ENCODE measurements at regions not wholly inside any gene's neighbourhood (a gene's known extent, or its start where the extent isn't known, plus 50 kb on each side); places are given as distances from the start of the nearest gene placed in this dataset.

DNA sequence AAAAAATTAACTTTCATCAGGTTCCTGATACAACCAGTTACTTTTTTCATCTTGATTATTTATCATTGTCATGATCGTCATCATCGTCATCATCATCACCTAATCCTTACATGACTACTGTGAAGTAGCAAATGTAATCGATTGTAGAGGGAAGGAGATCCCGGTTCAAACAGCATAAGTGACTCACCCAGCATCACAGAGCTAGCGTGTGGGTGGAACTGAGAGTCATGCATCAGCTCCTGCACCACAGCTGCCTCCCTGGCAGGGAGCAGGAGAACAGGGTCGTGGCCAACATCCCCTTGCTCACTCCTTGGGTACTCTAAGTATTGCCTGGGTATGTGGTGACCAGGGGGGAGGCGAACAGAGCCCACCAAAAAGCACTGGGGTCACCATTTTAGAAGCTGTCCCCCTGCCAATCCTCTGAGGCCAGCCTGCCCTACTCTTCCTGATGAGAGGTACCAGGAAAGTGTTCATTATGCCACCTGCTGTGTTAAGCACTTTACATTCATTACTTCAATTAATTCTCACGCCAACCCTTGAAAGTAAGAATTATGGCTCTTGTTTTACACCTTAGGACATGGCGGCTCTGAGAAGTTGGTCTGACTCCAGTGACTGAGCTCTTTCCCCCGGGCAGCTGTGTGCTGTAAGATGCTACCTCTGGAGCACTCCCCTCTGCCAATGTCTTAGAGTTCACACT is 425.2 kb downstream of the CD83 start (continued):
- no peak for TF ChIP-seq ZBTB33 (IDR thresholded peaks at IDR 0.05; ENCODE audit: extremely low read depth, insufficient replicate concordance, low read length)

DNA sequence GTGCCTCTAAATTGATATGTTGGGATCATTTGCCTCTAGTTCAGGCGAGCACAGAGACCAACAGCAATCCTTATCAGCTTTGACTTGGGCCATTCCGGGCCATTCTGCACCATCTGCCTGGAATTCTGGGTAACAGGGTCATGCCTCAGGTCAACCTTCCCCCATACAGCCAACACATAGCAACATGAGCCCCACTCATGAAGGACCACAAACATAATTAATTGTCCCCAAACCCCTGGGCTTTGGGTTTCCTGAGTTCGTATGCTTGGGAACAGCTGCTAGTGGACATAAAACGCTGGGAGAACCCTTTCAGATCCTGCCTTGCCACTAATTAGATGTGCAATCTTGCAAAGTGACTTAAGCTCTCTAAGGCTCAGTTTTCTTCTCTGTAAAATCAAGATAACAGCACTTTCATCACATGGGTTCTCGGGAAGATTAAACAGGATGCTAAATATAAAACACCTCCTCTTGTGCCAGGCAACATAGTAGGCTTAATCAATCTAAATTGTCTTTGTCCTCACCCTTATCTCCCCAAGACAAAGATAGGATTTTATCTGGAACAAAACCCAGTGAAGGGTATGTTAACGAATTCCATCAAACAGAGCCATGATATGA is 426.5 kb downstream of the CD83 start:
- Histone ChIP-seq H3K27me3 (ENCODE audit: insufficient read depth, low read length) (no peaks in the 10 kb centered on the region), H3K9me2 (ENCODE audit: insufficient read depth) (no peaks in the 10 kb centered on the region; the same call in 1 of the 2 replicates), H3K79me2 (ENCODE audit: insufficient read depth, low read length) (no peaks in the 10 kb centered on the region), H4K20me1 (ENCODE audit: insufficient read depth) (no peaks in the 10 kb centered on the region), H3K4me2 (ENCODE audit: low read length) (no peak overlapping the region), H3K9ac (ENCODE audit: low read length) (no peak overlapping the region), H3K36me3 (ENCODE audit: control insufficient read depth in 1 of 2, insufficient read depth in 2 of 2, low read length in 2 of 2) (no peaks in the 10 kb centered on the region), H3K4me1 (ENCODE audit: control insufficient read depth in 1 of 2, insufficient read depth in 2 of 2, low read length in 2 of 2) (peaks cover 2 to 23% of the 10 kb centered on the region in 2 experiments; a peak in 3 of 4 replicates), H3K9me3 (ENCODE audit: control insufficient read depth in 1 of 2, insufficient read depth in 1 of 2, low read depth in 1 of 2, low read length in 2 of 2) (no peaks in the 10 kb centered on the region), H3K27ac (ENCODE audit: low read depth, low read length) (no peak overlapping the region), H2AFZ (ENCODE audit: low read depth, low read length, poor library complexity, severe bottlenecking) (no peak overlapping the region), H3K4me3 (replicated peaks in 1 of 2; ENCODE audit: low read depth in 1 of 2, low read length in 2 of 2) (no peak overlapping the region)
- RAD21 ChIA-PET (ENCODE audit: low non-redundant PET in 1 of 2, low total read pairs in 2 of 2, uncharacterized antibody in 2 of 2, unreplicated experiment in 2 of 2): no interaction called here
- no peak for DNase-seq (ENCODE audit: low read depth, low spot score)
- no peak for ATAC-seq
- intact Hi-C loops (cut with micrococcal nuclease): no loop called here
- POLR2A ChIA-PET: no interaction called here
- no TSS peak for BruUV-seq (replicated peaks)
- CTCF ChIA-PET: no interaction called here
- TF ChIP-seq RAD21 (IDR thresholded peaks at IDR 0.05; ENCODE audit: low read depth): no peak
- TF ChIP-seq CEBPB (IDR thresholded peaks at IDR 0.05; ENCODE audit: low read depth): no peak
- TF ChIP-seq, protein P1, sequence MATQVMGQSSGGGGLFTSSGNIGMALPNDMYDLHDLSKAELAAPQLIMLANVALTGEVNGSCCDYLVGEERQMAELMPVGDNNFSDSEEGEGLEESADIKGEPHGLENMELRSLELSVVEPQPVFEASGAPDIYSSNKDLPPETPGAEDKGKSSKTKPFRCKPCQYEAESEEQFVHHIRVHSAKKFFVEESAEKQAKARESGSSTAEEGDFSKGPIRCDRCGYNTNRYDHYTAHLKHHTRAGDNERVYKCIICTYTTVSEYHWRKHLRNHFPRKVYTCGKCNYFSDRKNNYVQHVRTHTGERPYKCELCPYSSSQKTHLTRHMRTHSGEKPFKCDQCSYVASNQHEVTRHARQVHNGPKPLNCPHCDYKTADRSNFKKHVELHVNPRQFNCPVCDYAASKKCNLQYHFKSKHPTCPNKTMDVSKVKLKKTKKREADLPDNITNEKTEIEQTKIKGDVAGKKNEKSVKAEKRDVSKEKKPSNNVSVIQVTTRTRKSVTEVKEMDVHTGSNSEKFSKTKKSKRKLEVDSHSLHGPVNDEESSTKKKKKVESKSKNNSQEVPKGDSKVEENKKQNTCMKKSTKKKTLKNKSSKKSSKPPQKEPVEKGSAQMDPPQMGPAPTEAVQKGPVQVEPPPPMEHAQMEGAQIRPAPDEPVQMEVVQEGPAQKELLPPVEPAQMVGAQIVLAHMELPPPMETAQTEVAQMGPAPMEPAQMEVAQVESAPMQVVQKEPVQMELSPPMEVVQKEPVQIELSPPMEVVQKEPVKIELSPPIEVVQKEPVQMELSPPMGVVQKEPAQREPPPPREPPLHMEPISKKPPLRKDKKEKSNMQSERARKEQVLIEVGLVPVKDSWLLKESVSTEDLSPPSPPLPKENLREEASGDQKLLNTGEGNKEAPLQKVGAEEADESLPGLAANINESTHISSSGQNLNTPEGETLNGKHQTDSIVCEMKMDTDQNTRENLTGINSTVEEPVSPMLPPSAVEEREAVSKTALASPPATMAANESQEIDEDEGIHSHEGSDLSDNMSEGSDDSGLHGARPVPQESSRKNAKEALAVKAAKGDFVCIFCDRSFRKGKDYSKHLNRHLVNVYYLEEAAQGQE (IDR thresholded peaks at IDR 0.05; ENCODE audit: low read depth): no peak
- TF ChIP-seq EGR1 (IDR thresholded peaks at IDR 0.05; ENCODE audit: low read depth): no peak

All from HCT116 (cell line).